Loucy (cell line): ENCODE measurements at regions not wholly inside any gene's neighbourhood (a gene's known extent, or its start where the extent isn't known, plus 50 kb on each side); places are given as distances from the start of the nearest gene placed in this dataset.

ENCODE experiments used
- H2AFZ ChIP-seq: fragments of 200-600 bp; sonication (generic); 2 replicates; pipeline ENCODE4 v1.6.0; 2016; ENCODE audit warnings: antibody characterized with exemption, mild to moderate bottlenecking, low read length, moderate library complexity
- H3F3A ChIP-seq: fragments of 200-600 bp; 2 replicates; pipeline ENCODE4 v1.6.0; 2016; ENCODE audit warnings: antibody characterized with exemption, low read depth, mild to moderate bottlenecking
- H3K27me3 ChIP-seq: fragments of 200-600 bp; sonication (generic); 2 replicates; pipeline ENCODE4 v1.6.1; 2014; ENCODE audit warnings: low read length, mild to moderate bottlenecking; ENCODE audit not compliant: insufficient read depth, poor library complexity, severe bottlenecking
- H3K36me3 ChIP-seq: fragments of 200-600 bp; sonication (generic); 2 replicates; pipeline ENCODE4 v1.6.1; 2016; ENCODE audit warnings: low read length; ENCODE audit not compliant: insufficient read depth
- H3K4me1 ChIP-seq: fragments of 200-600 bp; sonication (generic); 2 replicates; pipeline ENCODE4 v1.5.1; 2014; ENCODE audit warnings: low read length, mild to moderate bottlenecking; ENCODE audit not compliant: insufficient read depth, poor library complexity, severe bottlenecking
- H3K4me2 ChIP-seq: fragments of 200-600 bp; sonication (generic); 2 replicates; pipeline ENCODE4 v1.6.0; 2014; ENCODE audit warnings: antibody characterized with exemption, low read length, low read depth, mild to moderate bottlenecking; ENCODE audit not compliant: poor library complexity, severe bottlenecking
- H3K4me3 ChIP-seq: fragments of 200-600 bp; sonication (generic); 2 replicates; pipeline ENCODE4 v1.5.1; 2014; ENCODE audit warnings: low read length, mild to moderate bottlenecking, mixed read lengths; ENCODE audit not compliant: poor library complexity, severe bottlenecking
- H3K79me2 ChIP-seq: fragments of 200-600 bp; sonication (generic); 2 replicates; pipeline ENCODE4 v1.6.1; 2014; ENCODE audit warnings: low read length; ENCODE audit not compliant: insufficient read depth
- H3K9ac ChIP-seq: fragments of 200-600 bp; sonication (generic); 2 replicates; pipeline ENCODE4 v1.6.0; 2014; ENCODE audit warnings: mild to moderate bottlenecking, low read depth, low read length, moderate library complexity; ENCODE audit not compliant: poor library complexity, severe bottlenecking
- H3K9me2 ChIP-seq: fragments of 200-600 bp; sonication (generic); replicated peaks from 2 replicates; pipeline ENCODE4 v1.6.1; 2016; ENCODE audit warnings: low read depth, low read length, mixed read lengths
- H3K9me3 ChIP-seq: fragments of 200-600 bp; sonication (generic); 2 replicates; pipeline ENCODE4 v1.6.1; 2014; ENCODE audit warnings: mild to moderate bottlenecking, antibody characterized with exemption, low read length, low read depth; ENCODE audit not compliant: insufficient read depth
- H4K20me1 ChIP-seq: fragments of 200-600 bp; sonication (generic); 2 replicates; pipeline ENCODE4 v1.6.0; 2014; ENCODE audit warnings: antibody characterized with exemption, low read length, mild to moderate bottlenecking; ENCODE audit not compliant: insufficient read depth, poor library complexity, severe bottlenecking
- EZH2phosphoT487 ChIP-seq: fragments of 200-600 bp; IDR thresholded peaks from 2 replicates; pipeline ENCODE4 v1.6.1; 2018; ENCODE audit warnings: antibody characterized with exemption, mild to moderate bottlenecking, moderate library complexity, borderline replicate concordance
- TF ChIP-seq, protein P1 (sequence below): fragments of 200-600 bp; sonication (generic); conservative IDR thresholded peaks from 2 replicates; pipeline ENCODE4 v1.5.1; 2014; ENCODE audit warnings: mild to moderate bottlenecking, antibody characterized with exemption, low read length

DNA sequence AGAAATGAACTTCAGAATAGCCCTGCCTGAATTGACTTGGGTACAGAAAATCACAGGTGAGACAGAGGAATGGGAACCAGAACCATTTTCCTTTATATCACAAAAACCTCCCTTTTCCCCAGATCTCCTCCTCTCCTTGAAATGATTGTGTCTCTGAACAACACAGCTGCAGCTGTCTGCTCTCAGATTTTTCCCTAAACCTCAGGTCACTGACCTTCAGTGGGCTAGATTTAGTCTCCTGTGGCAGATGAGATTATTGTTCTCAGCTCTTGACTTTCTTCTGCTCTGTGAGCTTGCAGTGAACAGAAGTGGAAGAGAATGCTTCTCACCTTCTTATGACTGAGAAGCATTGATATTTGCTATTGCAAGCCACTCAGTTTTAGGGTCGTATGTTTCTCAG lies 92.3 kb upstream of the FAM20A start:
- no peak overlapping the region for H2AFZ ChIP-seq
- no peak overlapping the region for H3K4me2 ChIP-seq
- no peak overlapping the region for H3K9ac ChIP-seq
- no peaks in the 10 kb centered on the region for H3K36me3 ChIP-seq
- H3K4me1 ChIP-seq = no peaks in the 10 kb centered on the region
- TF ChIP-seq EZH2phosphoT487 = no peak
- TF ChIP-seq, protein P1, sequence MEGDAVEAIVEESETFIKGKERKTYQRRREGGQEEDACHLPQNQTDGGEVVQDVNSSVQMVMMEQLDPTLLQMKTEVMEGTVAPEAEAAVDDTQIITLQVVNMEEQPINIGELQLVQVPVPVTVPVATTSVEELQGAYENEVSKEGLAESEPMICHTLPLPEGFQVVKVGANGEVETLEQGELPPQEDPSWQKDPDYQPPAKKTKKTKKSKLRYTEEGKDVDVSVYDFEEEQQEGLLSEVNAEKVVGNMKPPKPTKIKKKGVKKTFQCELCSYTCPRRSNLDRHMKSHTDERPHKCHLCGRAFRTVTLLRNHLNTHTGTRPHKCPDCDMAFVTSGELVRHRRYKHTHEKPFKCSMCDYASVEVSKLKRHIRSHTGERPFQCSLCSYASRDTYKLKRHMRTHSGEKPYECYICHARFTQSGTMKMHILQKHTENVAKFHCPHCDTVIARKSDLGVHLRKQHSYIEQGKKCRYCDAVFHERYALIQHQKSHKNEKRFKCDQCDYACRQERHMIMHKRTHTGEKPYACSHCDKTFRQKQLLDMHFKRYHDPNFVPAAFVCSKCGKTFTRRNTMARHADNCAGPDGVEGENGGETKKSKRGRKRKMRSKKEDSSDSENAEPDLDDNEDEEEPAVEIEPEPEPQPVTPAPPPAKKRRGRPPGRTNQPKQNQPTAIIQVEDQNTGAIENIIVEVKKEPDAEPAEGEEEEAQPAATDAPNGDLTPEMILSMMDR = no peak
- H4K20me1 ChIP-seq = no peaks in the 10 kb centered on the region
- no peaks in the 10 kb centered on the region for H3K27me3 ChIP-seq
- no peaks in the 10 kb centered on the region for H3F3A ChIP-seq
- H3K9me2 ChIP-seq = no peaks in the 10 kb centered on the region
- no peaks in the 10 kb centered on the region for H3K79me2 ChIP-seq
- H3K9me3 ChIP-seq = no peaks in the 10 kb centered on the region
- no peak overlapping the region for H3K4me3 ChIP-seq

DNA sequence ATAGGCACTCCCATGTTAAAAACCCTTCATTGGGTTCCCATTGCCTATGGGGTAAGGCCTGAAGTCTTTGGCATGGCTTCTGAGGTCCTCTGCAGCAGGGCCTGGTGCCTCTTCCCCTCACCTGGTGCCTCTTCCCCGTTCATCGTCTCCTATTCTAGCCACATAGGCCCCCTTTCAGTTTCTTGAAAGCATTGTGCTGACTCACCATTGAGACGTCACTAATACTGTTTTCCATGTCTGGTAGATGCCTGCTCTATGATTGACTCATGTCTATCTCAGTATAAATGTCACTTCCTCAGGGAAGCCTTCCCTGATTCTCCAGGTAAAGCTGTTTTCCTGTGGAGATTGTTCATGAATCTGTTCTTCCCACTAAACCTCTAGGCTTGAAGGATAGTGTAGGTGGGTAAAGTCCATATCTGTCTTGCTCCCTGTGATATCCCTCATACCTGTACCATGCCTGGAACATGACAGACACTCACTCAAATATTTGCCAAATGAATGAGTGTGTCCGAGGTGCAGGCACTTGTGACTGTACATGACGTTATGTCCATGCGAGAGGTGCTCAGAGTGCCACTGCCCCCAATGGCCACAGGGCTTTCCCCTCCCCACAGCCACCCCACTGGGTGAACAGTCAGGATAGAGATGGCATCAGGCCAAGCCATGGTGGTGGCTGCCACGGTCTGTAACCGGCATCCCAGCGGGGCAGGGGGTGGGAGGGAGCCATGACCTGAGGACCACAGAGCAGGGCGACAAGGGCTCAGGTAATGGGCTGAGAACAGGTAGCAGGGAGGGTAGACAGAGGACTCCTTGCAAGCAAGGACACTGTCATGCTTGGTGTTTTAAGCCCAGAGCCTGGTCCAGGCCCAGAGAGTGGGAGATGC lies 85.2 kb upstream of the FAM20A start:
- Histone ChIP-seq H3K9me2 (no peaks in the 10 kb centered on the region), H3K4me2 (no peak overlapping the region), H4K20me1 (no peaks in the 10 kb centered on the region), H3K36me3 (no peaks in the 10 kb centered on the region), H3K27me3 (no peaks in the 10 kb centered on the region), H3K4me1 (no peaks in the 10 kb centered on the region), H2AFZ (no peak overlapping the region), H3K9ac (no peak overlapping the region), H3K9me3 (no peaks in the 10 kb centered on the region), H3F3A (no peaks in the 10 kb centered on the region), H3K4me3 (no peak overlapping the region), H3K79me2 (no peaks in the 10 kb centered on the region)
- TF ChIP-seq, protein P1 = no peak
- TF ChIP-seq EZH2phosphoT487 = no peak

DNA sequence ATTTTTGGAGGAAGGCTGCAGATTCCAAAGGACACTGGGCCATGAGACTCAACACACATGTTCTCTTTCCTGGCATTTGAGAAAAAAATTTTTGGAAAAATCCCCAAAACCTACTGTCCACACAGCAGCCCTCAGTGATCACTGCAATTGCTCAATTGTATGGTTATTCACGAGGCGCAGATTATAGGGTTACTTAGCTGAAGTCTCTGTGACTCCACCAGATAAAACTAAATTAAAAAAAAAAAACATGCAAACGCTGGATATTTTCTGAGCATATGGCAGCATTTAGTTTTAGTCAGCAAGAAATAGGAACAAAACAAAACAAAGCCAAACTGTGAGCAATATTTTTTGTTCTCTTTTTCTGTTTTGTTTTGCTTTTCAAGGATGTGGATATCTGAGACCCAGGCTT lies 83.8 kb upstream of the FAM20A start:
- TF ChIP-seq, protein P1 = no peak
- TF ChIP-seq EZH2phosphoT487 = no peak
- Histone ChIP-seq H3K9me2 (no peaks in the 10 kb centered on the region), H3K27me3 (no peaks in the 10 kb centered on the region), H2AFZ (no peak overlapping the region), H3K9ac (no peak overlapping the region), H3K4me2 (no peak overlapping the region), H3F3A (no peaks in the 10 kb centered on the region), H3K4me1 (no peaks in the 10 kb centered on the region), H3K36me3 (no peaks in the 10 kb centered on the region), H3K9me3 (no peaks in the 10 kb centered on the region), H3K79me2 (no peaks in the 10 kb centered on the region), H4K20me1 (no peaks in the 10 kb centered on the region), H3K4me3 (no peak overlapping the region)
